PC-3 (cell line): ENCODE measurements at regions not wholly inside any gene's neighbourhood (a gene's known extent, or its start where the extent isn't known, plus 50 kb on each side); places are given as distances from the start of the nearest gene placed in this dataset.
"Not testable (repeated sequence)": the region's sequence is repeated elsewhere in the genome, so short reads cannot be mapped to it uniquely, and the experiment has no call there.

Experiments
- ATAC-seq: fragments of 200-7000 bp; cut with Tn5 transposase; 2 replicates; pipeline ENCODE4 v1.9.1; 2020; ENCODE audit warnings: mild to moderate bottlenecking, moderate library complexity
- BruUV-seq: library from RNA; stranded (reverse); fragments of 400-500 nt; replicated peaks from 2 replicates; lab custom pipeline; 2021; lab: Mats Ljungman, UMichigan
- CTCF ChIA-PET: fragments of 300-600 bp; sonication (Branson Sonifier 250); formaldehyde crosslinking; loops from one replicate; lab custom pipeline; 2022; ENCODE audit warnings: antibody characterized with exemption; lab: Charles Lee
- POLR2A ChIA-PET: fragments of 300-600 bp; sonication (Branson Sonifier 250); formaldehyde crosslinking; loops from one replicate; lab custom pipeline; 2022; ENCODE audit warnings: antibody characterized with exemption; ENCODE audit not compliant: unreplicated experiment; lab: Charles Lee
- DNase-seq: peaks from one replicate; pipeline ENCODE4 v3.0.0-alpha.2; 2015
- H2AFZ ChIP-seq: fragments of 300-600 bp; sonication (generic); 2 replicates; pipeline ENCODE4 v1.6.0; 2016; ENCODE audit warnings: antibody characterized with exemption, low read length
- H3F3A ChIP-seq: fragments of 300-600 bp; sonication (generic); one replicate; pipeline ENCODE4 v1.6.0; 2017; ENCODE audit warnings: antibody characterized with exemption, low read length, control low read depth, mild to moderate bottlenecking; ENCODE audit not compliant: unreplicated experiment
- H3K27ac ChIP-seq: fragments of 300-600 bp; sonication (generic); 2 replicates; pipeline ENCODE4 v1.5.1; 2016; ENCODE audit warnings: mild to moderate bottlenecking, low read length
- H3K27me3 ChIP-seq: fragments of 300-600 bp; sonication (generic); 2 replicates; pipeline ENCODE4 v1.6.1; 2016; ENCODE audit warnings: low read length, mixed read lengths
- H3K36me3 ChIP-seq: fragments of 300-600 bp; sonication (generic); 2 replicates; pipeline ENCODE4 v1.6.1; 2016; ENCODE audit warnings: low read depth, mixed run types, low read length, mixed read lengths
- H3K4me1 ChIP-seq: fragments of 300-600 bp; sonication (generic); 2 replicates; pipeline ENCODE4 v1.5.1; 2016; ENCODE audit warnings: low read length; ENCODE audit not compliant: insufficient read depth
- H3K4me2 ChIP-seq: fragments of 300-600 bp; sonication (generic); 2 replicates; pipeline ENCODE4 v1.6.0; 2016; ENCODE audit warnings: low read length
- H3K4me3 ChIP-seq: fragments of 300-600 bp; sonication (generic); 2 replicates; pipeline ENCODE4 v1.5.1; 2016; ENCODE audit warnings: mild to moderate bottlenecking, low read length, mixed read lengths
- H3K79me2 ChIP-seq: fragments of 300-600 bp; sonication (generic); 2 replicates; pipeline ENCODE4 v1.6.1; 2017; ENCODE audit warnings: low read length, mixed read lengths
- H3K9ac ChIP-seq: fragments of 300-600 bp; sonication (generic); 2 replicates; pipeline ENCODE4 v1.6.0; 2016; ENCODE audit warnings: mild to moderate bottlenecking, low read length
- H3K9me2 ChIP-seq: fragments of 300-600 bp; sonication (generic); replicated peaks from 2 replicates; pipeline ENCODE4 v1.6.1; 2016; ENCODE audit warnings: mixed run types, low read length, mixed read lengths
- H3K9me3 ChIP-seq: fragments of 300-600 bp; sonication (generic); 2 replicates; pipeline ENCODE4 v1.6.1; 2016; ENCODE audit warnings: low read length, mixed read lengths
- H4K20me1 ChIP-seq: fragments of 300-600 bp; sonication (generic); 2 replicates; pipeline ENCODE4 v1.6.1; 2016; ENCODE audit warnings: low read length, mixed read lengths
- intact Hi-C: fragments of 100-400 bp; cut with micrococcal nuclease; formaldehyde crosslinking; loops from 2 replicates; pipeline ENCODE4 v1.9.0; 2023

- H4K20me1 ChIP-seq, H3K27me3 ChIP-seq, H3K36me3 ChIP-seq, H3F3A ChIP-seq, POLR2A ChIA-PET, BruUV-seq, H3K79me2 ChIP-seq, H3K4me2 ChIP-seq, H3K4me3 ChIP-seq, H3K9me2 ChIP-seq, intact Hi-C loops, H3K4me1 ChIP-seq, H3K27ac ChIP-seq, DNase-seq, H2AFZ ChIP-seq, H3K9ac ChIP-seq, CTCF ChIA-PET, H3K9me3 ChIP-seq: not testable (repeated sequence)
- ATAC-seq, result peak; percentile 7; the same call in 1 of the 2 replicates
Measured at GRCh38 chr1:143905214-143906179, 66.3 kb downstream of the FAM72C start.

GRCh38 chr1:143904622-143904979 lies 67.2 kb downstream of the FAM72C start:
- ATAC-seq, result peak; percentile 88
- H3K9ac ChIP-seq, H3K79me2 ChIP-seq, H3K27me3 ChIP-seq, POLR2A ChIA-PET, H3K27ac ChIP-seq, H3K4me1 ChIP-seq, H4K20me1 ChIP-seq, H3F3A ChIP-seq, H3K9me2 ChIP-seq, H3K4me3 ChIP-seq, CTCF ChIA-PET, H3K36me3 ChIP-seq, DNase-seq, H3K9me3 ChIP-seq, H3K4me2 ChIP-seq, H2AFZ ChIP-seq, BruUV-seq, intact Hi-C loops: not testable (repeated sequence)

- H3K36me3 ChIP-seq, intact Hi-C loops, H3K9ac ChIP-seq, H3K27me3 ChIP-seq, H3K9me3 ChIP-seq, H4K20me1 ChIP-seq, H3K4me3 ChIP-seq, POLR2A ChIA-PET, H3F3A ChIP-seq, CTCF ChIA-PET, H3K4me1 ChIP-seq, H3K27ac ChIP-seq, H3K79me2 ChIP-seq, H3K4me2 ChIP-seq, H2AFZ ChIP-seq, H3K9me2 ChIP-seq: not testable (repeated sequence)
- peak; percentile 62 for ATAC-seq
- BruUV-seq, result TSS peak; percentile 64
- DNase-seq, result peak; percentile 1
Measured at GRCh38 chr1:143903899-143904621, 67.7 kb downstream of the FAM72C start.

DNA sequence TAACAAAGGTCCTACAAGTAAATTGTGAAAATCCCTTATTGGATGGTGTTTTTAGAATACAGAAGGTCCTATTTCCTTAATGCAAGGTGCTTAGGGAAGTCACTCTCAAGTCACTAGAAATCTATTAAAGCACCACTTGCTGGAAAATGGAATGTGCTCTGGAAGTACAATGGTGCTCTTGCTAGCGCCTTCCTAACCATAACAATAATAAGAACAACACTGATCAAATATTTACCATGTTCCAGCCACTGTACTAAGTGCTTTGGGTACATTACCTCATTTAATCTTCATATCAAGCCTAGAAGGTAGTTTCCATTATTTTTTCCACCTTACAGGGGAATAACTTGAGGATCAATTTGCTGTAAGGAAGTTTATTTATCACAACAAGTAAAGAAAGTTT lies 75.4 kb downstream of the FAM72C start:
- BruUV-seq, H3K4me3 ChIP-seq, H3K27me3 ChIP-seq, CTCF ChIA-PET, H2AFZ ChIP-seq, intact Hi-C loops, H4K20me1 ChIP-seq, H3K9me3 ChIP-seq, ATAC-seq, DNase-seq, H3K79me2 ChIP-seq, H3K27ac ChIP-seq, H3F3A ChIP-seq, POLR2A ChIA-PET, H3K4me2 ChIP-seq, H3K4me1 ChIP-seq, H3K9me2 ChIP-seq, H3K36me3 ChIP-seq, H3K9ac ChIP-seq: not testable (repeated sequence)

DNA sequence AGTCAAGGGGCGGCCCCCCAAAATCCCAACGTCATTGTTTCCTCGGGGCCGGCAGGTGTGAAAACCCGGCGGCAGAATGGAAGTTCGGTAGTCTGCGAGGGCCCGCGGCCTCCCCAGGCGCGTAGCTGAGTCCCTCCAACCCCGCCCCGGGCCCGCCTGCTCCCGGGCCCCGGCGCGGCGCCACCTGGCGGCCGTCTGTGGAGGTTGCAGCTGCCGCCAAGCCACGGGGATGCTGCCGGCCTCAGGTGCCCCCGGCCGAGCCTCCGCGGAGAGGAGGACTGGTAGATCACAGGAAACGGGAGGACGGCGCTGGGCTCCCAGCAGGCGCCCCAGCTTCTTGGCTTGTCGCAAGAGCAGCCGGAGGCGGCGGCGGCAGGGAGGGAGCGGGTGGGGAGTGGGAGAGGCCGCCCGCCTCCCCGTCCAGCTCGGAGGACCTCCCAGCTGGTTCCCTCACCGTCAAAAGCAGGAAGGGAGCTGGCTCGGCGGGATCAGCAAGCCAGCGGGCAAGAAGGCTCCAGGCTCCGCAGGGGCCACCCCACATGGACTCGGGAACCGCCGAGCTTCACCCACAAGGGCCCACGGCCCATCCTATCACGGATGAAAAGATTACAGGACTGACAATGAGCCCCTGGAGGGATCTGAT lies 86.7 kb downstream of the FAM72C start:
- H2AFZ ChIP-seq, H3K4me2 ChIP-seq, H3K27ac ChIP-seq, H3K4me1 ChIP-seq, intact Hi-C loops, H3K4me3 ChIP-seq, H4K20me1 ChIP-seq, BruUV-seq, H3K79me2 ChIP-seq, H3K27me3 ChIP-seq, H3K36me3 ChIP-seq, H3F3A ChIP-seq, POLR2A ChIA-PET, H3K9me2 ChIP-seq, CTCF ChIA-PET, H3K9ac ChIP-seq, H3K9me3 ChIP-seq: not testable (repeated sequence)
- ATAC-seq (peak; percentile 93), DNase-seq (peak; percentile 22)

- H3K4me2 ChIP-seq, intact Hi-C loops, H3K9ac ChIP-seq, H3K4me1 ChIP-seq, H2AFZ ChIP-seq, H3F3A ChIP-seq, CTCF ChIA-PET, H3K36me3 ChIP-seq, POLR2A ChIA-PET, H3K27me3 ChIP-seq, H3K9me3 ChIP-seq, H4K20me1 ChIP-seq, H3K4me3 ChIP-seq, H3K9me2 ChIP-seq, DNase-seq, BruUV-seq, H3K79me2 ChIP-seq, H3K27ac ChIP-seq: not testable (repeated sequence)
- ATAC-seq, result peak; percentile 84
Measured at GRCh38 chr1:143884532-143884931, 87.3 kb downstream of the FAM72C start.
